Left lung (tissue), 4 donors: ENCODE measurements at regions not wholly inside any gene's neighbourhood (a gene's known extent, or its start where the extent isn't known, plus 50 kb on each side); places are given as distances from the start of the nearest gene placed in this dataset.

Source experiments
- ATAC-seq: fragments of 200-7000 bp; cut with Tn5 transposase; one replicate; pipeline ENCODE4 v1.9.1; 2020; ENCODE audit warnings: moderate library complexity
- DNase-seq, 4 donors: peaks; one replicate each; pipeline ENCODE4 v3.0.0-alpha.2; 2013 to 2020
- H3K27ac ChIP-seq, 2 donors: fragments of 200-600 bp; sonication (generic) in 1 of 2; one replicate each; pipeline versions ENCODE4 v1.5.0 to v1.8.0; 2020 to 2021
- H3K27me3 ChIP-seq, 2 donors: fragments of 200-600 bp; sonication (generic) in 1 of 2; one replicate each; pipeline versions ENCODE4 v1.5.0 to v1.8.0; 2020 to 2021
- H3K36me3 ChIP-seq, 2 donors: fragments of 200-600 bp; sonication (generic) in 1 of 2; one replicate each; pipeline versions ENCODE4 v1.5.0 to v1.8.0; 2020 to 2021
- H3K4me1 ChIP-seq, 2 donors: fragments of 200-600 bp; one replicate each; pipeline ENCODE4 v1.8.0; 2021
- H3K4me3 ChIP-seq, 2 donors: fragments of 200-600 bp; sonication (generic) in 1 of 2; one replicate each; pipeline versions ENCODE4 v1.5.0 to v1.8.0; 2020 to 2021; ENCODE audit warnings: mild to moderate bottlenecking in 1 of 2
- H3K9me3 ChIP-seq, 2 donors: fragments of 200-600 bp; sonication (generic) in 1 of 2; one replicate each; pipeline versions ENCODE4 v1.5.0 to v1.8.0; 2020 to 2021
- intact Hi-C, 2 donors: fragments of 100-400 bp; cut with DNase I; formaldehyde crosslinking; loops; one replicate each; pipeline versions ENCODE4 v1.11.2 to v1.14.2; 2022
- TF ChIP-seq, protein P1 (sequence below), 2 donors: fragments of 200-600 bp; sonication (generic) in 1 of 2; IDR thresholded peaks; one replicate each; pipeline versions ENCODE4 v1.5.0 to v1.8.0; 2021; ENCODE audit warnings: antibody characterized with exemption in 2 of 2
- donor health status: DM: no; HTN: yes; CAD: no.
- donor health status: DM: no; HTN: no; CAD: no.

DNA sequence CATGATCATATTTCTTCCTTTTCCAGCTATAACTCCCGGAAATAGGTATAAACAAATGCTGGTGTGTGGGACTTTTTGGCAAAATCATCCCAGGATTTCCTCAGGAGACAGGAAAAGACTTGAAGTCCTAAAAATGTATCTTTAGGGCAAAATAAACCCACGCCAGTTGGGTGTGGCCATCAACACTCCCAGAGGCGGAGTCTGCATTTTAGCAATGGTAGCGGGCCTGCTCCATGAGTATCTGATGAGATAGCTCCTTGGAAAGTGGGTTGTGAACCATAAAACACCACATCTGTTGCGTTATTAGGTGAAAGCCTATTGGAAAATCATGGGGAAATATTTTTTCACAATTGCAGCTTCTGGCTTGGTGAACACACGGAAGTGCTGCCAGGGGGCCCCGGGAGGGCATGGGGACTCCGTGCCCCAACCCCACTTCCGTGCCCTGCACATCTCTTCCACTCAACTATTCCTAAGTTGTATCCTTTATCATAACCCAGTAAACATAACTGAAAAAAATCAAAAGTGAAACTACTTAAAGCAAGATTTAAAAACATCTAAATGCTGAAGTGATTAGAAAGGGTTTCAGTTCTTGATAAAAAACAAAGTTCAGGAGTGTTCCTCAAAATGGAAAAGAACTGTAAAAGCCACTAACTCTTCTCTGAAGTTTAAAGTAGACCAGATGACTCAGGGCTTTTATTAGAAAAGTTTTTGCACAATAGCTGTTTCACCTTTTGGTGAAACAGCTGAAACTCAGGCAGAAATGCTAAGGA is 111.2 kb downstream of the LRRC70 start:
- TF ChIP-seq, protein P1, sequence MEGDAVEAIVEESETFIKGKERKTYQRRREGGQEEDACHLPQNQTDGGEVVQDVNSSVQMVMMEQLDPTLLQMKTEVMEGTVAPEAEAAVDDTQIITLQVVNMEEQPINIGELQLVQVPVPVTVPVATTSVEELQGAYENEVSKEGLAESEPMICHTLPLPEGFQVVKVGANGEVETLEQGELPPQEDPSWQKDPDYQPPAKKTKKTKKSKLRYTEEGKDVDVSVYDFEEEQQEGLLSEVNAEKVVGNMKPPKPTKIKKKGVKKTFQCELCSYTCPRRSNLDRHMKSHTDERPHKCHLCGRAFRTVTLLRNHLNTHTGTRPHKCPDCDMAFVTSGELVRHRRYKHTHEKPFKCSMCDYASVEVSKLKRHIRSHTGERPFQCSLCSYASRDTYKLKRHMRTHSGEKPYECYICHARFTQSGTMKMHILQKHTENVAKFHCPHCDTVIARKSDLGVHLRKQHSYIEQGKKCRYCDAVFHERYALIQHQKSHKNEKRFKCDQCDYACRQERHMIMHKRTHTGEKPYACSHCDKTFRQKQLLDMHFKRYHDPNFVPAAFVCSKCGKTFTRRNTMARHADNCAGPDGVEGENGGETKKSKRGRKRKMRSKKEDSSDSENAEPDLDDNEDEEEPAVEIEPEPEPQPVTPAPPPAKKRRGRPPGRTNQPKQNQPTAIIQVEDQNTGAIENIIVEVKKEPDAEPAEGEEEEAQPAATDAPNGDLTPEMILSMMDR (IDR thresholded peaks at IDR 0.05): no peak
- peak overlapping the region in 1 of 2 donors; percentile 16 for H3K4me3 ChIP-seq
- intact Hi-C loops: no loop called here
- H3K27me3 ChIP-seq: no peaks in the 10 kb centered on the region
- no peaks in the 10 kb centered on the region for H3K36me3 ChIP-seq
- ATAC-seq: peak; percentile 53
- no peaks in the 10 kb centered on the region for H3K9me3 ChIP-seq
- DNase-seq: no peak
- peak overlapping the region in 1 of 2 donors; percentile 69 for H3K27ac ChIP-seq
- H3K4me1 ChIP-seq: peaks cover 0 to 17% of the 10 kb centered on the region in 2 donors

DNA sequence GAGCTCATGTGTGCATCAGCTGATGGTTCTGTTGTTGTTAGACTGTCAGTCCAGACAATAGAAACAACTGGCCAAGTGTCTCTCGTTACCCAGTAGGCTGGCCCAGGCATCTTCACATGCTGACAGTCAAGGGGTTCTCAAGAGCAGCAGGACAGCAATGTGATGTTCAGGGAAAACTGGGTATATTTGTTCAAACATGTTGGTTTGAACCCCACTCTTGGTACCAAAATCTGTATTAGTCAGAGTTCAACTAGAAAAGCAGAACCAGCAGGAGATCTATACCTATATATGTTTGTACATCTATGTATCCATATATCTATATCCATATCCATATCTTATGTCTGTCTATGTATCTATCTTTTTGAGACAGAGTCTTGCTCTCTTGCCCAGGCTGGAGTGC is 108.1 kb downstream of the LRRC70 start:
- intact Hi-C loops: no loop called here
- no peak for ATAC-seq

DNA sequence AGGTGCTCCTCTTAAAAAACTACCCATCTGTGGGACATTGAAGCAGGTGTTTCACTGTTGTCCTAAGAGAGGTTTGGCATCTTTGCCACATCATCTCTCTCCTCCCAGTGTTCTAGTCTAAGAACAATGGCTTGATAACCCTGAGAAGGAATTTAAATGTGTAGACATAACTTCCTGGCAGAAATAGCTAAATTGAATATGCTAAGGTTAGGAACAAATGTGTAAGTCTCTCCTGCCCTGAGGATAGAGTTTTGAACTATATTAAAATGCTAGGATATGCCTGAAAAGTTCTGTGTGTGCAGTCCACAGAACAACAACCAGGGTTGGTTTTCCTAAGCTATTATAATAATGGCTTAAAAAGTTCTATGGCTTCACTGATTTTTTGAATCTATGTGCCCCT is 106.6 kb downstream of the LRRC70 start:
- Histone ChIP-seq H3K36me3 (no peaks in the 10 kb centered on the region), H3K9me3 (no peaks in the 10 kb centered on the region), H3K4me1 (peaks cover 0 to 9% of the 10 kb centered on the region in 2 donors), H3K27me3 (no peaks in the 10 kb centered on the region), H3K4me3 (no peak overlapping the region), H3K27ac (no peak overlapping the region)
- TF ChIP-seq, protein P1 (IDR thresholded peaks at IDR 0.05): no peak
- ATAC-seq (no peak), DNase-seq (no peak)
- intact Hi-C loops: no loop called here

More for the DNA sequence above, 108.1 kb downstream of the LRRC70 start:
- Histone ChIP-seq H3K9me3 (no peaks in the 10 kb centered on the region), H3K27ac (no peak overlapping the region), H3K36me3 (no peaks in the 10 kb centered on the region), H3K4me3 (no peak overlapping the region), H3K27me3 (no peaks in the 10 kb centered on the region), H3K4me1 (peaks cover 0 to 17% of the 10 kb centered on the region in 2 donors)
- DNase-seq: no peak
- TF ChIP-seq, protein P1 (IDR thresholded peaks at IDR 0.05): no peak

DNA sequence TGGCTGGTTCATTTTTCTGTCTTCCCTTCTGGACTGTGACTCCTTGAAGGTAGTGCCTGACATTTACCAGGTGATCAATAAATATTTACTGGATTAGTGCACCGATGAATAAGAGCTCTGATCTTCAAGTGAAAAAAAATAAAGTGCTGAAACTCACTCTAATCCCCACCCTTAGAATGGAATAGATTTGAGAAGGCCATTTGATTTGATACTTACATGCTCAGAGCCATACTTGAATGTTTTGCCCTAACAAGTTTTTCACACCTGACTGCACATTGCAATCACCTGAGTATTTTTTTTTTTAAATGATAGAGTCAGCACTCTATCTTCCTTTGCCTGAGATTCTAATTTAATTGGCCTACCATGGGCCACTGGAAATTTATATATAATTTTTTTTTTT is 105.7 kb downstream of the LRRC70 start:
- H3K27ac ChIP-seq: no peak overlapping the region
- TF ChIP-seq, protein P1 (IDR thresholded peaks at IDR 0.05): no peak
- DNase-seq: no peak
- intact Hi-C loops: no loop called here
- H3K9me3 ChIP-seq: peaks cover 0 to 2% of the 10 kb centered on the region in 2 donors
- no peaks in the 10 kb centered on the region for H3K27me3 ChIP-seq
- no peaks in the 10 kb centered on the region for H3K36me3 ChIP-seq
- H3K4me3 ChIP-seq: no peak overlapping the region
- no peak for ATAC-seq
- peaks cover 0 to 2% of the 10 kb centered on the region in 2 donors for H3K4me1 ChIP-seq

DNA sequence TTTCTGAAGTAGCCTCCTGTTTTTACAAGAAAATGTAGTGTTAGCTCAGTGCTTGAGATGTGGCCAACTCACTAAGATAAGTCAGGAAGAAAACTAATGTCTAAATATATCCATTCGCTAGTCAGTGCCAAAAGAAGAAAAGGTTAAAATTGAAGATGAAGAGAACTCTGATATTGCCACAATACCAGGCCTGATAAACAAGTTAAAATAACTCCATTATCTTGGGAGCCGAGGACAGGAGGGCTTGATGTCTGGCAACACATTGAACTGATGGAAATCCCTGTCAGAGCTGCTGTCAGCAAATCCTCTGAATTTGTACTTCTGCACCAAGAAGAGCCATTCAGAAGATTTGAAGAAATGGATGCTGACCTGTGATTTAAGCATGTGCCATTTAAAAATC is 103.4 kb downstream of the LRRC70 start:
- DNase-seq: no peak
- intact Hi-C loops: no loop called here
- no peaks in the 10 kb centered on the region for H3K4me1 ChIP-seq
- no peaks in the 10 kb centered on the region for H3K36me3 ChIP-seq
- TF ChIP-seq, protein P1 (IDR thresholded peaks at IDR 0.05): no peak
- no peak for ATAC-seq
- H3K27me3 ChIP-seq: no peaks in the 10 kb centered on the region
- no peak overlapping the region for H3K27ac ChIP-seq
- H3K9me3 ChIP-seq: peaks cover 0 to 16% of the 10 kb centered on the region in 2 donors
- no peak overlapping the region for H3K4me3 ChIP-seq
